ENCODE measurements at regions not wholly inside any gene's neighbourhood (a gene's known extent, or its start where the extent isn't known, plus 50 kb on each side); places are given as distances from the start of the nearest gene placed in this dataset.

DNA sequence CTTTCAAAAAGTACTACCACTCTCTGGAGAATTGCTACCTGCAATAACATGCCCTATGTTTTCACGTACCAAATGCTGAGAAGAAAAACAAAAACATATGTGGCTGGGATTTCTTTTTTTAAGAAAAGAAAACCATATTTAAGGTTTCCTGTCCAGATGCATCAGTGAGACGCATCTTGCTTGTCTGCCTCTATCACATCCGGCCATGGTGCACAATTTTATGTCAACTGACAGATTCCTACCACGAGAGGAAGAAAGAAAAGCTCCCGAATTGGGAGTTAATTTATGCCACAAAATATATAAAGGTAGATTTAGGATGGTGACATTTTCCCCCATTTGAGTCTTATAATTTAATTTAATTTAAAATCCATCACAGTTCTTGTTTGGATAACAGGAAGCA, 62.3 kb upstream of the COL24A1 start (continued):
- TF ChIP-seq, protein P1, sequence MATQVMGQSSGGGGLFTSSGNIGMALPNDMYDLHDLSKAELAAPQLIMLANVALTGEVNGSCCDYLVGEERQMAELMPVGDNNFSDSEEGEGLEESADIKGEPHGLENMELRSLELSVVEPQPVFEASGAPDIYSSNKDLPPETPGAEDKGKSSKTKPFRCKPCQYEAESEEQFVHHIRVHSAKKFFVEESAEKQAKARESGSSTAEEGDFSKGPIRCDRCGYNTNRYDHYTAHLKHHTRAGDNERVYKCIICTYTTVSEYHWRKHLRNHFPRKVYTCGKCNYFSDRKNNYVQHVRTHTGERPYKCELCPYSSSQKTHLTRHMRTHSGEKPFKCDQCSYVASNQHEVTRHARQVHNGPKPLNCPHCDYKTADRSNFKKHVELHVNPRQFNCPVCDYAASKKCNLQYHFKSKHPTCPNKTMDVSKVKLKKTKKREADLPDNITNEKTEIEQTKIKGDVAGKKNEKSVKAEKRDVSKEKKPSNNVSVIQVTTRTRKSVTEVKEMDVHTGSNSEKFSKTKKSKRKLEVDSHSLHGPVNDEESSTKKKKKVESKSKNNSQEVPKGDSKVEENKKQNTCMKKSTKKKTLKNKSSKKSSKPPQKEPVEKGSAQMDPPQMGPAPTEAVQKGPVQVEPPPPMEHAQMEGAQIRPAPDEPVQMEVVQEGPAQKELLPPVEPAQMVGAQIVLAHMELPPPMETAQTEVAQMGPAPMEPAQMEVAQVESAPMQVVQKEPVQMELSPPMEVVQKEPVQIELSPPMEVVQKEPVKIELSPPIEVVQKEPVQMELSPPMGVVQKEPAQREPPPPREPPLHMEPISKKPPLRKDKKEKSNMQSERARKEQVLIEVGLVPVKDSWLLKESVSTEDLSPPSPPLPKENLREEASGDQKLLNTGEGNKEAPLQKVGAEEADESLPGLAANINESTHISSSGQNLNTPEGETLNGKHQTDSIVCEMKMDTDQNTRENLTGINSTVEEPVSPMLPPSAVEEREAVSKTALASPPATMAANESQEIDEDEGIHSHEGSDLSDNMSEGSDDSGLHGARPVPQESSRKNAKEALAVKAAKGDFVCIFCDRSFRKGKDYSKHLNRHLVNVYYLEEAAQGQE (IDR thresholded peaks at IDR 0.05; ENCODE audit: low read depth): no peak
- TF ChIP-seq SRF (IDR thresholded peaks at IDR 0.05; ENCODE audit: low read depth): no peak
- TF ChIP-seq, protein P2, sequence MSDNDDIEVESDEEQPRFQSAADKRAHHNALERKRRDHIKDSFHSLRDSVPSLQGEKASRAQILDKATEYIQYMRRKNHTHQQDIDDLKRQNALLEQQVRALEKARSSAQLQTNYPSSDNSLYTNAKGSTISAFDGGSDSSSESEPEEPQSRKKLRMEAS (IDR thresholded peaks at IDR 0.05): no peak

DNA sequence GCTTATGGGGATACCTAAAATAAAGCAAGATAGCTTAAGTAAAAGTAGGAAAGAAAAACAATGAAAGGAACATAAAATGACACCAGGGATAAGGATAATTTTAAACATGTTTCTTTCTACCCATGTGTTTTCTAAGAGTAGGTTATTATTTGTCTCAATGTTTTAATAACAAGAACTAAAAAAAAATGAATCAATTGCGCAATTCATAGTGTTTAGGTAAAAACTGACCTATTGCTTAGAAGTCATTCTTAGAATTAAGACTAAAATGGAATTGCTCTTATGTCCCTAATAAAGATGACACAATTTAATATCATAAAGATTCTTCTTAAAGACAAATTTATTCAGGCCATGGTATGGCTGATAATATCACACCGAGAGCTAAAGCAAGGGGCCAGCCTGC, 58.0 kb upstream of the COL24A1 start:
- no TSS peak for BruUV-seq (replicated peaks)
- Histone ChIP-seq H3K9ac (ENCODE audit: low read length) (no peak overlapping the region), H3K79me2 (ENCODE audit: insufficient read depth, low read length) (no peaks in the 10 kb centered on the region), H3K36me3 (ENCODE audit: control insufficient read depth in 1 of 2, insufficient read depth in 2 of 2, low read length in 2 of 2) (no peaks in the 10 kb centered on the region), H3K9me3 (ENCODE audit: control insufficient read depth in 1 of 2, insufficient read depth in 1 of 2, low read depth in 1 of 2, low read length in 2 of 2) (no peaks in the 10 kb centered on the region), H2AFZ (ENCODE audit: low read depth, low read length, poor library complexity, severe bottlenecking) (no peak overlapping the region), H3K27ac (ENCODE audit: low read depth, low read length) (no peak overlapping the region), H3K4me3 (replicated peaks in 1 of 2; ENCODE audit: low read depth in 1 of 2, low read length in 2 of 2) (no peak overlapping the region), H4K20me1 (ENCODE audit: insufficient read depth) (no peaks in the 10 kb centered on the region), H3K27me3 (ENCODE audit: insufficient read depth, low read length) (no peaks in the 10 kb centered on the region), H3K9me2 (ENCODE audit: insufficient read depth) (no peaks in the 10 kb centered on the region), H3K4me1 (ENCODE audit: control insufficient read depth in 1 of 2, insufficient read depth in 2 of 2, low read length in 2 of 2) (no peaks in the 10 kb centered on the region), H3K4me2 (ENCODE audit: low read length) (no peak overlapping the region)
- DNase-seq (ENCODE audit: low read depth, low spot score) (no peak), ATAC-seq (no peak)
- CTCF ChIA-PET: no interaction called here
- POLR2A ChIA-PET: no interaction called here
- RAD21 ChIA-PET (ENCODE audit: low non-redundant PET in 1 of 2, low total read pairs in 2 of 2, uncharacterized antibody in 2 of 2, unreplicated experiment in 2 of 2): no interaction called here
- intact Hi-C loops (cut with micrococcal nuclease): no loop called here
- TF ChIP-seq RAD21 (IDR thresholded peaks at IDR 0.05; ENCODE audit: low read depth): no peak
- TF ChIP-seq EGR1 (IDR thresholded peaks at IDR 0.05; ENCODE audit: low read depth): no peak
- TF ChIP-seq, protein P3, sequence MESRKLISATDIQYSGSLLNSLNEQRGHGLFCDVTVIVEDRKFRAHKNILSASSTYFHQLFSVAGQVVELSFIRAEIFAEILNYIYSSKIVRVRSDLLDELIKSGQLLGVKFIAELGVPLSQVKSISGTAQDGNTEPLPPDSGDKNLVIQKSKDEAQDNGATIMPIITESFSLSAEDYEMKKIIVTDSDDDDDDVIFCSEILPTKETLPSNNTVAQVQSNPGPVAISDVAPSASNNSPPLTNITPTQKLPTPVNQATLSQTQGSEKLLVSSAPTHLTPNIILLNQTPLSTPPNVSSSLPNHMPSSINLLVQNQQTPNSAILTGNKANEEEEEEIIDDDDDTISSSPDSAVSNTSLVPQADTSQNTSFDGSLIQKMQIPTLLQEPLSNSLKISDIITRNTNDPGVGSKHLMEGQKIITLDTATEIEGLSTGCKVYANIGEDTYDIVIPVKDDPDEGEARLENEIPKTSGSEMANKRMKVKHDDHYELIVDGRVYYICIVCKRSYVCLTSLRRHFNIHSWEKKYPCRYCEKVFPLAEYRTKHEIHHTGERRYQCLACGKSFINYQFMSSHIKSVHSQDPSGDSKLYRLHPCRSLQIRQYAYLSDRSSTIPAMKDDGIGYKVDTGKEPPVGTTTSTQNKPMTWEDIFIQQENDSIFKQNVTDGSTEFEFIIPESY (IDR thresholded peaks at IDR 0.05; ENCODE audit: extremely low read depth, insufficient replicate concordance, low read length): no peak
- no peak for TF ChIP-seq JUND (IDR thresholded peaks at IDR 0.05)
- no peak for TF ChIP-seq YY1 (IDR thresholded peaks at IDR 0.05; ENCODE audit: extremely low read depth, insufficient replicate concordance, low read depth, low read length)
- TF ChIP-seq ZNF274 (IDR thresholded peaks at IDR 0.05; ENCODE audit: low read depth, low read length): no peak
- no peak for TF ChIP-seq TCF7L2 (IDR thresholded peaks at IDR 0.05; ENCODE audit: borderline replicate concordance, extremely low read depth, insufficient read depth, insufficient read length)
- TF ChIP-seq, protein P2 (IDR thresholded peaks at IDR 0.05): no peak
- TF ChIP-seq, protein P1 (IDR thresholded peaks at IDR 0.05; ENCODE audit: low read depth): no peak
- no peak for TF ChIP-seq EZH2phosphoT487 (IDR thresholded peaks at IDR 0.05; ENCODE audit: borderline replicate concordance)
- no peak for TF ChIP-seq POLR2A (IDR thresholded peaks at IDR 0.05; ENCODE audit: borderline replicate concordance, extremely low read depth, insufficient read depth, insufficient read length)
- TF ChIP-seq POLR2AphosphoS5 (IDR thresholded peaks at IDR 0.05; ENCODE audit: low read depth, low read length): no peak
- no peak for TF ChIP-seq SRF (IDR thresholded peaks at IDR 0.05; ENCODE audit: low read depth)
- TF ChIP-seq ZFX (IDR thresholded peaks at IDR 0.05): no peak
- TF ChIP-seq ELF1 (IDR thresholded peaks at IDR 0.05; ENCODE audit: borderline replicate concordance, low read depth): no peak
- TF ChIP-seq SP1 (IDR thresholded peaks at IDR 0.05; ENCODE audit: low read depth): no peak

Measured in HCT116 (cell line).